ENCODE measurements at regions not wholly inside any gene's neighbourhood (a gene's known extent, or its start where the extent isn't known, plus 50 kb on each side); places are given as distances from the start of the nearest gene placed in this dataset.

DNA sequence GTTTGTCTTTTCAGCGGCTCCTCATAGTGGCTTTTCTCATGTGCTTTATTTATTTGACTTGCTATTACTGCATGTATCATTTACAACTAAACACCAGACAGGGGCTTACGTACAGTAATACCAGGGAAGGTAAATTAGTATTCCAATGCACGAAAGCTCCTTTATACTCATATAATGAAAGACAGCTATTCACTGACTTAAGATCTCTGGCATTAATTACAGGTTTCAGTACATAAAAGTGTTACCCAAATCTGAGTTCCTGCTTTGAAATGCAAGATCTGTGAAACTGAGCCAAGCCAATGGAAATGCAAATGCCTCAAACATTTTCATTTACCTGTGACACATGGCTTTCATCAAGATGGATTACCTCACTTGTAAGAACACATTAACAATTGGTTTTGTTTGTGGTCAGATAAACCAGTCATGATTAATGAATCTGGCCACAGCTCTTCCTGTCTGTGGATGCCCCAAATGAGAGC is 107.2 kb downstream of the ANAPC4 start:
- TF ChIP-seq CTCF (conservative IDR thresholded peaks at IDR 0.05 in 1 of 2, IDR thresholded peaks at IDR 0.05 in 1 of 2; ENCODE audit: extremely low read depth in 1 of 2, insufficient read depth in 1 of 2, low read depth in 1 of 2, low read length in 2 of 2) (no peak), EZH2 (IDR thresholded peaks at IDR 0.05; ENCODE audit: borderline replicate concordance, low read length) (no peak)
